Hepatocyte (in vitro differentiated cells): ENCODE measurements at regions not wholly inside any gene's neighbourhood (a gene's known extent, or its start where the extent isn't known, plus 50 kb on each side); places are given as distances from the start of the nearest gene placed in this dataset.
A peak's percentile ranks its signal among the peaks of the same experiment; 100 is the strongest.

Source experiments
- DNase-seq: peaks from one replicate; pipeline ENCODE4 v3.0.0-alpha.2; 2016; ENCODE audit warnings: low spot score
- H2AFZ ChIP-seq: fragments of 200-600 bp; sonication (generic); 2 replicates; pipeline ENCODE4 v1.6.0; 2016; ENCODE audit warnings: antibody characterized with exemption, mild to moderate bottlenecking
- H3K27ac ChIP-seq: fragments of 200-600 bp; sonication (generic); 2 replicates; pipeline ENCODE4 v1.5.1; 2016; ENCODE audit warnings: mild to moderate bottlenecking
- H3K27me3 ChIP-seq: fragments of 200-600 bp; sonication (generic); 2 replicates; pipeline ENCODE4 v1.6.1; 2016
- H3K36me3 ChIP-seq: fragments of 200-600 bp; sonication (generic); replicated peaks from 2 replicates; pipeline ENCODE4 v1.5.1; 2016; ENCODE audit warnings: low read depth; ENCODE audit not compliant: insufficient read depth
- H3K4me1 ChIP-seq: fragments of 200-600 bp; sonication (generic); 2 replicates; pipeline ENCODE4 v1.5.1; 2016; ENCODE audit warnings: mild to moderate bottlenecking, moderate library complexity; ENCODE audit not compliant: insufficient read depth
- H3K4me2 ChIP-seq: fragments of 200-600 bp; sonication (generic); 2 replicates; pipeline ENCODE4 v1.6.0; 2016
- H3K4me3 ChIP-seq: fragments of 200-600 bp; sonication (generic); 2 replicates; pipeline ENCODE4 v1.5.1; 2016; ENCODE audit warnings: mild to moderate bottlenecking
- H3K79me2 ChIP-seq: fragments of 200-600 bp; sonication (generic); 2 replicates; pipeline ENCODE4 v1.6.0; 2017; ENCODE audit warnings: mild to moderate bottlenecking
- H3K9me2 ChIP-seq: fragments of 200-600 bp; sonication (generic); replicated peaks from 2 replicates; pipeline ENCODE4 v1.6.0; 2017; ENCODE audit warnings: mild to moderate bottlenecking; ENCODE audit not compliant: insufficient read depth
- H3K9me3 ChIP-seq: fragments of 200-600 bp; sonication (generic); 2 replicates; pipeline ENCODE4 v1.5.1; 2016; ENCODE audit warnings: low read depth, mild to moderate bottlenecking
- H4K20me1 ChIP-seq: fragments of 200-600 bp; sonication (generic); 2 replicates; pipeline ENCODE4 v1.6.0; 2016; ENCODE audit warnings: mild to moderate bottlenecking; ENCODE audit not compliant: insufficient read depth, poor library complexity, severe bottlenecking
- EZH2 ChIP-seq: fragments of 200-600 bp; sonication (generic); IDR thresholded peaks from 2 replicates; pipeline ENCODE4 v1.6.1; 2016; ENCODE audit warnings: antibody characterized with exemption, mild to moderate bottlenecking, borderline replicate concordance
- EZH2phosphoT487 ChIP-seq: fragments of 200-600 bp; sonication (generic); IDR thresholded peaks from one replicate; pipeline ENCODE4 v1.6.1; 2018; ENCODE audit warnings: antibody characterized with exemption, mild to moderate bottlenecking, low read depth, moderate library complexity; ENCODE audit not compliant: unreplicated experiment, severe bottlenecking
- WGBS: methylation state at CpG from one replicate; pipeline ENCODE4 v1.1.6; 2016; ENCODE audit warnings: low lambda C conversion rate; ENCODE audit errors: missing lambda C conversion rate; 5-methylcytosine and 5-hydroxymethylcytosine counted together
- TF ChIP-seq, protein P1 (sequence below): fragments of 200-600 bp; sonication (generic); IDR thresholded peaks from 2 replicates; pipeline ENCODE4 v1.5.1; 2016; ENCODE audit warnings: antibody characterized with exemption, mild to moderate bottlenecking; ENCODE audit not compliant: poor library complexity

- Histone ChIP-seq H4K20me1 (no peaks in the 10 kb centered on the region), H3K4me2 (no peak overlapping the region), H2AFZ (no peak overlapping the region), H3K79me2 (no peaks in the 10 kb centered on the region), H3K4me1 (no peaks in the 10 kb centered on the region), H3K9me3 (no peaks in the 10 kb centered on the region), H3K27ac (no peak overlapping the region), H3K27me3 (no peaks in the 10 kb centered on the region), H3K4me3 (no peak overlapping the region), H3K36me3 (no peaks in the 10 kb centered on the region), H3K9me2 (no peaks in the 10 kb centered on the region)
- TF ChIP-seq EZH2phosphoT487 (no peak), EZH2 (no peak)
- TF ChIP-seq, protein P1, sequence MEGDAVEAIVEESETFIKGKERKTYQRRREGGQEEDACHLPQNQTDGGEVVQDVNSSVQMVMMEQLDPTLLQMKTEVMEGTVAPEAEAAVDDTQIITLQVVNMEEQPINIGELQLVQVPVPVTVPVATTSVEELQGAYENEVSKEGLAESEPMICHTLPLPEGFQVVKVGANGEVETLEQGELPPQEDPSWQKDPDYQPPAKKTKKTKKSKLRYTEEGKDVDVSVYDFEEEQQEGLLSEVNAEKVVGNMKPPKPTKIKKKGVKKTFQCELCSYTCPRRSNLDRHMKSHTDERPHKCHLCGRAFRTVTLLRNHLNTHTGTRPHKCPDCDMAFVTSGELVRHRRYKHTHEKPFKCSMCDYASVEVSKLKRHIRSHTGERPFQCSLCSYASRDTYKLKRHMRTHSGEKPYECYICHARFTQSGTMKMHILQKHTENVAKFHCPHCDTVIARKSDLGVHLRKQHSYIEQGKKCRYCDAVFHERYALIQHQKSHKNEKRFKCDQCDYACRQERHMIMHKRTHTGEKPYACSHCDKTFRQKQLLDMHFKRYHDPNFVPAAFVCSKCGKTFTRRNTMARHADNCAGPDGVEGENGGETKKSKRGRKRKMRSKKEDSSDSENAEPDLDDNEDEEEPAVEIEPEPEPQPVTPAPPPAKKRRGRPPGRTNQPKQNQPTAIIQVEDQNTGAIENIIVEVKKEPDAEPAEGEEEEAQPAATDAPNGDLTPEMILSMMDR: no peak
- 79% methylated on average over 3 of the region's 3 CpGs for WGBS
- no peak for DNase-seq
These were observed 289.6 kb downstream of the KIF4B start for GRCh38 chr5:155303120-155303519.

GRCh38 chr5:155307229-155307628 lies 293.7 kb downstream of the KIF4B start:
- no peak for DNase-seq
- WGBS: 96% methylated on average over 3 of the region's 3 CpGs

GRCh38 chr5:155308289-155308688 lies 294.7 kb downstream of the KIF4B start:
- Histone ChIP-seq H3K9me3 (no peaks in the 10 kb centered on the region), H3K79me2 (no peaks in the 10 kb centered on the region), H3K27ac (no peak overlapping the region), H3K9me2 (no peaks in the 10 kb centered on the region), H3K36me3 (no peaks in the 10 kb centered on the region), H3K4me1 (no peaks in the 10 kb centered on the region), H4K20me1 (no peaks in the 10 kb centered on the region), H3K4me2 (no peak overlapping the region), H2AFZ (no peak overlapping the region), H3K27me3 (no peaks in the 10 kb centered on the region), H3K4me3 (no peak overlapping the region)
- DNase-seq: peak; percentile 7
- no peak for TF ChIP-seq EZH2phosphoT487
- no peak for TF ChIP-seq EZH2
- TF ChIP-seq, protein P1: no peak

More at GRCh38 chr5:155307229-155307628, 293.7 kb downstream of the KIF4B start:
- Histone ChIP-seq H3K27ac (no peak overlapping the region), H3K9me2 (no peaks in the 10 kb centered on the region), H3K4me3 (no peak overlapping the region), H3K4me2 (no peak overlapping the region), H3K79me2 (no peaks in the 10 kb centered on the region), H2AFZ (no peak overlapping the region), H3K36me3 (no peaks in the 10 kb centered on the region), H3K4me1 (no peaks in the 10 kb centered on the region), H3K27me3 (no peaks in the 10 kb centered on the region), H3K9me3 (no peaks in the 10 kb centered on the region), H4K20me1 (no peaks in the 10 kb centered on the region)
- no peak for TF ChIP-seq EZH2
- TF ChIP-seq, protein P1: no peak
- TF ChIP-seq EZH2phosphoT487: no peak
